ENCODE measurements at regions not wholly inside any gene's neighbourhood (a gene's known extent, or its start where the extent isn't known, plus 50 kb on each side); places are given as distances from the start of the nearest gene placed in this dataset.

- H3K4me1 Mint-ChIP-seq: no peaks in the 10 kb centered on the region
Measured at GRCh38 chr2:107222466-107222865, 336.5 kb upstream of the ST6GAL2 start.

GRCh38 chr2:107235491-107236254, 349.7 kb upstream of the ST6GAL2 start:
- Mint-ChIP-seq H3K4me1 (no peaks in the 10 kb centered on the region), H3K27me3 (peaks cover 5% of the 10 kb centered on the region), H3K27ac (no peak overlapping the region), H3K36me3 (ENCODE audit: low read depth) (no peaks in the 10 kb centered on the region), H3K9me3 (peaks cover 4% of the 10 kb centered on the region), H3K4me3 (no peak overlapping the region)
- DNase-seq (no peak), ATAC-seq (no peak)

More at GRCh38 chr2:107222466-107222865, 336.5 kb upstream of the ST6GAL2 start:
- ATAC-seq (no peak), DNase-seq (no peak)
- Mint-ChIP-seq H3K9me3 (peaks cover 5% of the 10 kb centered on the region), H3K27ac (no peak overlapping the region), H3K4me3 (no peak overlapping the region), H3K27me3 (no peaks in the 10 kb centered on the region), H3K36me3 (ENCODE audit: low read depth) (no peaks in the 10 kb centered on the region)

- no peaks in the 10 kb centered on the region for H3K27me3 Mint-ChIP-seq
- H3K4me1 Mint-ChIP-seq: no peaks in the 10 kb centered on the region
- no peaks in the 10 kb centered on the region for H3K36me3 Mint-ChIP-seq (ENCODE audit: low read depth)
- H3K27ac Mint-ChIP-seq: no peak overlapping the region
- DNase-seq (no peak), ATAC-seq (no peak)
- H3K4me3 Mint-ChIP-seq: no peak overlapping the region
- H3K9me3 Mint-ChIP-seq: no peaks in the 10 kb centered on the region
Measured at GRCh38 chr2:107242811-107243210, 356.8 kb upstream of the ST6GAL2 start.

- ATAC-seq: no peak
Measured at GRCh38 chr2:107248932-107249331, 363.0 kb upstream of the ST6GAL2 start.

GRCh38 chr2:107255744-107256143, 369.8 kb upstream of the ST6GAL2 start:
- H3K4me3 Mint-ChIP-seq: no peak overlapping the region
- DNase-seq (no peak), ATAC-seq (no peak)
- peaks cover 2% of the 10 kb centered on the region for H3K27me3 Mint-ChIP-seq
- peaks cover 4% of the 10 kb centered on the region for H3K9me3 Mint-ChIP-seq
- H3K36me3 Mint-ChIP-seq (ENCODE audit: low read depth): no peaks in the 10 kb centered on the region
- H3K4me1 Mint-ChIP-seq: no peaks in the 10 kb centered on the region
- H3K27ac Mint-ChIP-seq: no peak overlapping the region

More at GRCh38 chr2:107248932-107249331, 363.0 kb upstream of the ST6GAL2 start:
- DNase-seq: no peak
- H3K27me3 Mint-ChIP-seq: no peaks in the 10 kb centered on the region
- no peak overlapping the region for H3K27ac Mint-ChIP-seq
- H3K4me3 Mint-ChIP-seq: no peak overlapping the region
- H3K4me1 Mint-ChIP-seq: no peaks in the 10 kb centered on the region
- no peaks in the 10 kb centered on the region for H3K9me3 Mint-ChIP-seq
- no peaks in the 10 kb centered on the region for H3K36me3 Mint-ChIP-seq (ENCODE audit: low read depth)

GRCh38 chr2:107258531-107259407, 372.8 kb upstream of the ST6GAL2 start:
- ATAC-seq (no peak), DNase-seq (no peak)
- Mint-ChIP-seq H3K4me1 (no peaks in the 10 kb centered on the region), H3K36me3 (ENCODE audit: low read depth) (no peaks in the 10 kb centered on the region), H3K9me3 (peaks cover 4% of the 10 kb centered on the region), H3K4me3 (no peak overlapping the region), H3K27ac (no peak overlapping the region), H3K27me3 (peaks cover 2% of the 10 kb centered on the region)

GRCh38 chr2:107259408-107260195, 373.6 kb upstream of the ST6GAL2 start:
- ATAC-seq: no peak
- no peaks in the 10 kb centered on the region for H3K4me1 Mint-ChIP-seq
- no peaks in the 10 kb centered on the region for H3K36me3 Mint-ChIP-seq (ENCODE audit: low read depth)
- no peak overlapping the region for H3K27ac Mint-ChIP-seq
- peaks cover 2% of the 10 kb centered on the region for H3K27me3 Mint-ChIP-seq
- peaks cover 4% of the 10 kb centered on the region for H3K9me3 Mint-ChIP-seq
- no peak overlapping the region for H3K4me3 Mint-ChIP-seq
- no peak for DNase-seq

- H3K9me3 Mint-ChIP-seq: peaks cover under 1% of the 10 kb centered on the region
- H3K27me3 Mint-ChIP-seq: no peaks in the 10 kb centered on the region
- no peak overlapping the region for H3K4me3 Mint-ChIP-seq
- H3K27ac Mint-ChIP-seq: no peak overlapping the region
- H3K4me1 Mint-ChIP-seq: no peaks in the 10 kb centered on the region
- no peaks in the 10 kb centered on the region for H3K36me3 Mint-ChIP-seq (ENCODE audit: low read depth)
- no peak for ATAC-seq
- no peak for DNase-seq
Measured at GRCh38 chr2:107263628-107264027, 377.7 kb upstream of the ST6GAL2 start.

GRCh38 chr2:107264184-107264583, 378.2 kb upstream of the ST6GAL2 start:
- Mint-ChIP-seq H3K9me3 (no peaks in the 10 kb centered on the region), H3K27ac (no peak overlapping the region), H3K4me1 (no peaks in the 10 kb centered on the region), H3K4me3 (no peak overlapping the region), H3K36me3 (ENCODE audit: low read depth) (no peaks in the 10 kb centered on the region), H3K27me3 (no peaks in the 10 kb centered on the region)
- ATAC-seq: no peak
- DNase-seq: no peak

GRCh38 chr2:107266555-107266954, 380.6 kb upstream of the ST6GAL2 start:
- no peak overlapping the region for H3K4me3 Mint-ChIP-seq
- no peaks in the 10 kb centered on the region for H3K9me3 Mint-ChIP-seq
- no peaks in the 10 kb centered on the region for H3K36me3 Mint-ChIP-seq (ENCODE audit: low read depth)
- DNase-seq (no peak), ATAC-seq (no peak)
- H3K27ac Mint-ChIP-seq: no peak overlapping the region
- no peaks in the 10 kb centered on the region for H3K4me1 Mint-ChIP-seq
- no peaks in the 10 kb centered on the region for H3K27me3 Mint-ChIP-seq

- DNase-seq (no peak), ATAC-seq (no peak)
- no peaks in the 10 kb centered on the region for H3K4me1 Mint-ChIP-seq
- no peaks in the 10 kb centered on the region for H3K36me3 Mint-ChIP-seq (ENCODE audit: low read depth)
- H3K27me3 Mint-ChIP-seq: no peaks in the 10 kb centered on the region
- no peak overlapping the region for H3K4me3 Mint-ChIP-seq
- no peaks in the 10 kb centered on the region for H3K9me3 Mint-ChIP-seq
- H3K27ac Mint-ChIP-seq: no peak overlapping the region
Measured at GRCh38 chr2:107267086-107267485, 381.1 kb upstream of the ST6GAL2 start.

GRCh38 chr2:107276034-107276433, 390.1 kb upstream of the ST6GAL2 start:
- Mint-ChIP-seq H3K27ac (no peak overlapping the region), H3K4me1 (no peaks in the 10 kb centered on the region)
- DNase-seq: no peak

GRCh38 chr2:107278672-107279071, 392.7 kb upstream of the ST6GAL2 start:
- Mint-ChIP-seq H3K9me3 (no peaks in the 10 kb centered on the region), H3K27ac (no peak overlapping the region), H3K4me1 (no peaks in the 10 kb centered on the region), H3K27me3 (no peaks in the 10 kb centered on the region), H3K36me3 (ENCODE audit: low read depth) (no peaks in the 10 kb centered on the region), H3K4me3 (no peak overlapping the region)
- ATAC-seq: no peak
- DNase-seq: no peak

More at GRCh38 chr2:107276034-107276433, 390.1 kb upstream of the ST6GAL2 start:
- ATAC-seq: no peak
- no peak overlapping the region for H3K4me3 Mint-ChIP-seq
- no peaks in the 10 kb centered on the region for H3K9me3 Mint-ChIP-seq
- no peaks in the 10 kb centered on the region for H3K27me3 Mint-ChIP-seq
- no peaks in the 10 kb centered on the region for H3K36me3 Mint-ChIP-seq (ENCODE audit: low read depth)

GRCh38 chr2:107281637-107282036, 395.7 kb upstream of the ST6GAL2 start:
- H3K27ac Mint-ChIP-seq: no peak overlapping the region
- H3K9me3 Mint-ChIP-seq: no peaks in the 10 kb centered on the region
- DNase-seq: no peak
- no peaks in the 10 kb centered on the region for H3K27me3 Mint-ChIP-seq
- H3K4me3 Mint-ChIP-seq: no peak overlapping the region
- no peaks in the 10 kb centered on the region for H3K36me3 Mint-ChIP-seq (ENCODE audit: low read depth)
- H3K4me1 Mint-ChIP-seq: no peaks in the 10 kb centered on the region
- ATAC-seq: no peak

Measured in activated naive CD8-positive, alpha-beta T cell treated with anti-CD3 and anti-CD28 coated beads, Interleukin-2, amount 50 U/mL, for 24 hours (primary cell).